Esophagus squamous epithelium (tissue), 4 donors: ENCODE measurements at regions not wholly inside any gene's neighbourhood (a gene's known extent, or its start where the extent isn't known, plus 50 kb on each side); places are given as distances from the start of the nearest gene placed in this dataset.

Experiments used
- CTCF ChIP-seq, 6 experiments: fragments of 450-650 bp in 4 of 6; fragments of 200-600 bp in 2 of 6; sonication (generic) in 2 of 6; IDR thresholded peaks; one replicate each; pipeline ENCODE4 v1.5.1; 2016 to 2019; ENCODE audit warnings: antibody characterized with exemption in 6 of 6, mild to moderate bottlenecking in 4 of 6, moderate library complexity in 4 of 6
- POLR2A ChIP-seq, 4 donors: fragments of 450-650 bp; IDR thresholded peaks; one replicate each; pipeline ENCODE4 v1.6.1; 2017; ENCODE audit warnings: antibody characterized with exemption in 4 of 4, mild to moderate bottlenecking in 4 of 4, moderate library complexity in 3 of 4

- TF ChIP-seq CTCF (IDR thresholded peaks at IDR 0.05) (no peak), POLR2A (IDR thresholded peaks at IDR 0.05) (no peak)
Observed at GRCh38 chr2:228545041-228545747, 363.7 kb upstream of the SPHKAP start.
